ENCODE measurements at regions not wholly inside any gene's neighbourhood (a gene's known extent, or its start where the extent isn't known, plus 50 kb on each side); places are given as distances from the start of the nearest gene placed in this dataset.

- H3K27me3 Mint-ChIP-seq (ENCODE audit: insufficient read depth), result no peaks in the 10 kb centered on the region
- no peaks in the 10 kb centered on the region for H3K27me3 ChIP-seq (ENCODE audit: control insufficient read depth, insufficient read depth, low read length, poor library complexity, severe bottlenecking)
- no peaks in the 10 kb centered on the region for H3K4me1 Mint-ChIP-seq
- TF ChIP-seq CTCF (conservative IDR thresholded peaks at IDR 0.05), result no peak
- 100% methylated on average over 2 of the region's 2 CpGs; no CpG with 5 or more reads in 1 of the 2 experiments for WGBS, 2 experiments (ENCODE audit: insufficient coverage in 1 of 2, insufficient read length in 1 of 2)
- H3K36me3 ChIP-seq (ENCODE audit: control insufficient read depth, insufficient read depth, low read length), result no peaks in the 10 kb centered on the region
- H3K27ac ChIP-seq (ENCODE audit: low read depth, low read length), result no peak overlapping the region
- DNase-seq, result no peak
- H3K9ac ChIP-seq (ENCODE audit: extremely low read depth, low read length, poor library complexity, severe bottlenecking), result no peak overlapping the region
- no peak overlapping the region for H3K27ac Mint-ChIP-seq
- H3K4me1 ChIP-seq (ENCODE audit: control insufficient read depth, insufficient read depth, low read length), result no peaks in the 10 kb centered on the region
- no peak overlapping the region for H3K4me3 Mint-ChIP-seq
- H3K9me3 Mint-ChIP-seq, result no peaks in the 10 kb centered on the region
- no peak overlapping the region for H3K4me3 ChIP-seq (ENCODE audit: low read length)
- H3K9me3 ChIP-seq (ENCODE audit: control insufficient read depth, low read length), result no peaks in the 10 kb centered on the region
- no peaks in the 10 kb centered on the region for H3K36me3 Mint-ChIP-seq (ENCODE audit: low read depth)
Measured at GRCh38 chr7:53877688-53878087, 664.5 kb upstream of the VSTM2A start.

- 67 to 92% methylated on average over 1 to 8 of the region's 9 CpGs for WGBS, 2 experiments (ENCODE audit: insufficient coverage in 1 of 2, insufficient read length in 1 of 2)
- peaks cover 2% of the 10 kb centered on the region for H3K4me1 Mint-ChIP-seq
- no peaks in the 10 kb centered on the region for H3K9me3 Mint-ChIP-seq
- no peak overlapping the region for H3K27ac Mint-ChIP-seq
- Histone ChIP-seq H3K36me3 (ENCODE audit: control insufficient read depth, insufficient read depth, low read length) (no peaks in the 10 kb centered on the region), H3K27ac (ENCODE audit: low read depth, low read length) (no peak overlapping the region), H3K9ac (ENCODE audit: extremely low read depth, low read length, poor library complexity, severe bottlenecking) (no peak overlapping the region), H3K27me3 (ENCODE audit: control insufficient read depth, insufficient read depth, low read length, poor library complexity, severe bottlenecking) (no peaks in the 10 kb centered on the region), H3K9me3 (ENCODE audit: control insufficient read depth, low read length) (no peaks in the 10 kb centered on the region), H3K4me3 (ENCODE audit: low read length) (no peak overlapping the region), H3K4me1 (ENCODE audit: control insufficient read depth, insufficient read depth, low read length) (no peaks in the 10 kb centered on the region)
- TF ChIP-seq CTCF (conservative IDR thresholded peaks at IDR 0.05), result peak; percentile 53
- no peak overlapping the region for H3K4me3 Mint-ChIP-seq
- no peaks in the 10 kb centered on the region for H3K36me3 Mint-ChIP-seq (ENCODE audit: low read depth)
- no peak for DNase-seq
- no peaks in the 10 kb centered on the region for H3K27me3 Mint-ChIP-seq (ENCODE audit: insufficient read depth)
Measured at GRCh38 chr7:53900856-53901528, 641.2 kb upstream of the VSTM2A start.

GRCh38 chr7:53904355-53904754 is 637.8 kb upstream of the VSTM2A start:
- H3K4me1 ChIP-seq (ENCODE audit: control insufficient read depth, insufficient read depth, low read length), result no peaks in the 10 kb centered on the region
- Mint-ChIP-seq H3K27ac (no peak overlapping the region), H3K27me3 (ENCODE audit: insufficient read depth) (no peaks in the 10 kb centered on the region), H3K9me3 (no peaks in the 10 kb centered on the region), H3K4me1 (peaks cover 2% of the 10 kb centered on the region), H3K36me3 (ENCODE audit: low read depth) (no peaks in the 10 kb centered on the region), H3K4me3 (no peak overlapping the region)
- H3K27me3 ChIP-seq (ENCODE audit: control insufficient read depth, insufficient read depth, low read length, poor library complexity, severe bottlenecking), result no peaks in the 10 kb centered on the region
- H3K36me3 ChIP-seq (ENCODE audit: control insufficient read depth, insufficient read depth, low read length), result no peaks in the 10 kb centered on the region
- H3K9ac ChIP-seq (ENCODE audit: extremely low read depth, low read length, poor library complexity, severe bottlenecking), result no peak overlapping the region
- no peak for TF ChIP-seq CTCF (conservative IDR thresholded peaks at IDR 0.05)
- H3K27ac ChIP-seq (ENCODE audit: low read depth, low read length), result no peak overlapping the region
- H3K9me3 ChIP-seq (ENCODE audit: control insufficient read depth, low read length), result no peaks in the 10 kb centered on the region
- 81 to 86% methylated on average over 2 to 3 of the region's 3 CpGs for WGBS, 2 experiments (ENCODE audit: insufficient coverage in 1 of 2, insufficient read length in 1 of 2)
- no peak overlapping the region for H3K4me3 ChIP-seq (ENCODE audit: low read length)
- no peak for DNase-seq

Measured in endodermal cell (in vitro differentiated cells).